Fibroblast of the conjunctiva (primary cell): ENCODE measurements at regions not wholly inside any gene's neighbourhood (a gene's known extent, or its start where the extent isn't known, plus 50 kb on each side); places are given as distances from the start of the nearest gene placed in this dataset.

Experiments
- DNase-seq: peaks from one replicate; pipeline ENCODE4 v3.0.0-alpha.2; 2010; ENCODE audit warnings: low read depth

DNA sequence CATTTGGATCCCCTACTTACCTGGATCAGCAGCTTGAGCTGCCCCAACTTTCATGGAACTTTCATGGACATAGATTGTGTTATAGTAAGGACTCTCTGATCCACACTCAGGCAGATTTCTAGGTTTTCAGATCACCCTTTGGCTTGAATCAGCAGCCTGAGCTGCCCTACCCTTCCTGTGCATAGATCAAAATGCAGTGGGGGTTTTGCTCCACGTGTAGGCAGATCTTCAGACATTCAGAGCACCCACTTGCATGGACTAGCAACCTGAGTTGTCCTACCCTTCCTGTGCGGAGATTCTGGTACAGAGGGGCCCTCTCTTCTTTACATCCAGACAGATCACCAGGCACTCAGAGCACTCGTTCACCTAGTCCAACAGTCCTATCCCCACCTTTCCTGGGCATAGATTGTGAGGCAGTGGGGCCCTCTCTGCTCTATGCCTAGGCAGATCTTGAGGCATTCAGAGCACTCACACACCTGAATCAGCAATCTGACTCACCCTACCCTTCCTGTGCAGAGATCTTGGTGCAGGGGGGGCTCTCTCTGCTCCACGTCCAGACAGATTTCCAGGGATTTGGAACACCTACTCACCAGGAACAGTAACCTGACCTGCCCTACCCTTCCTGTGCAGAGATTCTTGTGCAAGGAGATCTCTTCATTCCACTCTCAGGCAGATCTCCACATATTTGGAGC, 705.2 kb upstream of the NRSN1 start:
- no peak for DNase-seq

DNA sequence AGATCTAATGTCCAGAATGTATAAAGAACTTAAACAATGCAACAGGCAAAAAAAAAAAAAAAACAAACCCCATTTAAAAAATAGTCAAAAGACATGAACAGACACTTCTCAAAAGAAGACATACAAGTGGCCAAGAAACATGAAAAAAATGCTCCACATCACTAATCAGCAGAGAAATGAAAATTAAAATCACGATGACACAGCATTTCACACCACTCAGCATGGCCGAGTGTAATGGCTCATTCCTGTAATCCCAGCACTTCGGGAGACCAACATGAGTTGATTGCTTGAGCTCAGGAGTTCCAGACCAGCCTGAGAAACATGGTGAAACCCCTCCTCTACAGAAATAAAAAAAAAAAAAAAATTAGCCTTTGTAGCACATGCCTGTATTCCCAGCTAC, 701.4 kb upstream of the NRSN1 start:
- DNase-seq: no peak

DNA sequence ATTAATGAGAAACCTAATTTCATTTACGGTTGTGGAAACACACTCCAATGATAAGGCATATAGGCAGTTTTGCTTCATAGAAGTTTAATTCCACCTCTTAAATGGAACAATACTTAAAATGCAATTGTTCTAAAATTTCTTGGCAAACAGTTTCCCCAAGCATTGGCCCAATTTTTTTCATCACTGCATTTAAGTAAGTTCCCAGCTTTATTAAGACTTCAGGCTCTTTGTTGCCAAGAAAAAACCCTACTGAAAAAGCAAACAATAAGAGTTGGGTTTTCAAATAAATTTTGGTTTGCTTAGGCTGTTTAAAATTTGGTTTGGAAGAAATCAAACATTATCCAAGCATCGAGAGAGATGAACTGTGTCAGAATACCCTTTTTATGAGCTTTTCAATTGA, 690.9 kb upstream of the NRSN1 start:
- DNase-seq: no peak

DNA sequence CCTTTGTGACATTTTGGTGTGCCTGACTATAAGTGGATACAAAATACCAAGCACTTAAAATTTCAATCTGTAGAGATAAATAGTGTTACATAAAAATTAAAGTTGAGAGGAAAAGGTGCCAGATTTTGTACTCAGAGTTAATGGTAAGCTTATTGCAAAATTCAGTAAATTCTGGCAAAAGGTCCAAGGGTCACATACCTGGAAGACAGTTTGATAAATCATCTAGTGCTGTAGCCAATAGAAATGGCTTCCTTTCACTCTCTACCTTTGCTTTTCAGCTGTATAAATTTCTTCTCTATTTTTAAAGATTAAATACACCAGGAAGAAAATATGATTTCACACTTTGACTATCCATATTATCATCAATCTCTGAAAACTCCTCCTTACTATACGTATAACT, 690.2 kb upstream of the NRSN1 start:
- no peak for DNase-seq

DNA sequence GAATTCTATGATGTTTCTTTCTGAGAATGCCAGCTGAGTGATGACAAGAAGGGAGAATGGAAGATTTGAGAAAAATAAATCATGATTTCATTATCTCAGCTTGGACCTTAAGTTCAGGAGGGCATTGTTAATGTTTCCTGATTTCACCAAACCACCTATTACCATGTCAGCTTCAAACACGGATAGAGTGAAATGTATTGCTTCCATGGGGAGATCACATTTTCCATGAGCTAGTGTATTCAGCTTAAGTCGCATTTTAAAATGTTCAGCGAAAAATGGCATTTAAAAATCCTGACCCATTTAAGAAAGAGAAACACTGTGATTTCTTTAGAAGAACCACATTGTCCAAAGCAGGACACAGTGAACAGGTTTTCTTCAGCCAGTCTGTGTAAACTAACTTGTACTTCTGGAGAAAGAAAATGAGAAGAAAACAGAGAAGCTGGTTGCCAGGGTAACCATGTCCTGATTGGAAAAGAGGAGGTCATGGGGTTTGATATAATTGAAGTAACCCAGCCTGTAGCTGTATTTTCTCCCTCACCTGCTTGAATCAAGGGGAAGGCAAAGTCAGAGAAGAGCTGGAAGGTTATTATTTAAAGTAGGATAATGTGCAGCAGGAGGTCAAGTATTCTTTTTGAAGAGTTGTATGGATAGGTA, 684.1 kb upstream of the NRSN1 start:
- DNase-seq: no peak

DNA sequence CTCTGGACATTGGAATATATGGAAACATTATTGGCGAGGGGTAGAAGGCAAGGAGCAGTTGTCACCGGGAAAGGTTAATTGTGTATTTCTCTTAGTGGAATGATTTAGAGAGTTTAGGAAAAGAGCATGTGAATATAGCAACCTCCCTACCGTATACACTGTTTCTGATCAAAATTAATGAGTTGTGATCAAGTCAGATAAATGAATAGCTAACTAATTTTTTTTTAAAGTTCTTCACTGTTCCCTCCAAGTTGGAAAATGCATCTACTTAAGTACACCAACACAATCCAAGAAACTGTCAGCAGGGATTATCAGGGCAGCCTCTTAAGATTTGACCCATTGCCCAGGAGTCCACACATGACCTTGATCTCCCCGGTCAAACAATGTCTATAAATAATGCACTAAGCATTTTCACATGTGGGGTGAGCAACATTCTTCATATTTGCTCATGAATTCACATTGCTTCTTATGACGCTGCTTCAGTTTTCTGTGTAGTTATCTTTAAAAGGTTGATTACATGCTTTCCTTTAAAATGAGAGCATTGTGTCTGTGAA, 680.8 kb upstream of the NRSN1 start:
- peak; percentile 70 for DNase-seq

DNA sequence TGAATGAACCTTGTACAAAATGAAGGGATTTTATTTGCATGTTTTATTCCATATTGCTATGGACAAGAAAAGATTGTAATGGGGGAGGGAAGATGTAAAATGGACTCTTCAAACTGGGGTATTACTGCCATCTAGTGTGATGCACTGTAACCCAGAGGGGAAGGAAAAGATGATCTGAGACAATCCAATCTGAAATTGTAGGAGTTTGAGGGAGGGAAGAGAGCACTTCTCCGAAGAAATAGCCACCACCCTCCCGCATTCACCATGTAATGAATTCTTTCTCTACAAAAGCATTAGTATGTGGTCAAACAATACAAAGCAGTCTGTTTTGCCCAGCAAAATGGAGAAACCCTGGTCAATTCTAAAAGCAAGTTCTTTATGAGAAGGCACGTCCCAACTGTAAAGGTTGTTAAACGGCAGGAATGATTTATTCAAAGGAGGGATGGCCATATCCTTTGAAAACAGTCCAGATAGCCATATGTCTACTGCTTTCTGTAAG, 679.5 kb upstream of the NRSN1 start:
- DNase-seq: peak; percentile 28

DNA sequence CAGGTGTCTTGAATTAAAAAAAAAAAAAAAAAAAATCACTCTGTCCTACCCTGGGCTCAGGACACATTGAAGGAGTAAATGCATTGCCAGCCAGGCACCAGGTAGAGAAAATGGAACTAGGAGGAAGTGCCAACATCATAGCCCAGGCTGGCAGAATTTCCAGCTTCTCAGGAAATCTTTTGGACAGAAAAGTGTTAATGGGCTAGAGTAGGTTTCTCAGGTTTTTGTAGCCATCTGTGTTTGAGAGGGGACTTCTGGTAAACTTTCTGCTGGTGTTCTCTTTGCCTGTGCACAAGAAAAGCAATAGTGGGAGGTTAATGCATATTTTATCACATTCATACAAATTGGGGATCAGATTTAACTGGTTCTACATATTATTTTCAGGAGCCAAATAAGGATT, 678.3 kb upstream of the NRSN1 start:
- DNase-seq: no peak

DNA sequence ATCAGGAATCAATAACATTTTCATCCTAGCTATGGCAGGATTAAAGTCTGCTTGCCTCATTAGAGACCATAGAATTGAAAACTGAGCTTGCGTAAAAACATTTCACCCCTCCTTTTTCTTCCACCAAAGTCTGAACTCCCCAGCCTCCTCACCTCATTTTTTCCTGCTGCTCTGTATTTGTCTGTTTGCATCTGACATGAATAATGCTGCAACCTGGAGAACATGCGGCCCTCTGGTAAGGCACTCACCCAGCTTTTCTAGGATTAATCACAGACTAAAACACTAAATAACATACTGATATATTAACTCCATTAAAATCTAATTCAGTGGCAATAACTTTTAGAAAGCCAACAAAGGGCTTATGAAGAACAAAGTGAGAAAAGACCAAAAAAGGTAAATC, 677.7 kb upstream of the NRSN1 start:
- no peak for DNase-seq

DNA sequence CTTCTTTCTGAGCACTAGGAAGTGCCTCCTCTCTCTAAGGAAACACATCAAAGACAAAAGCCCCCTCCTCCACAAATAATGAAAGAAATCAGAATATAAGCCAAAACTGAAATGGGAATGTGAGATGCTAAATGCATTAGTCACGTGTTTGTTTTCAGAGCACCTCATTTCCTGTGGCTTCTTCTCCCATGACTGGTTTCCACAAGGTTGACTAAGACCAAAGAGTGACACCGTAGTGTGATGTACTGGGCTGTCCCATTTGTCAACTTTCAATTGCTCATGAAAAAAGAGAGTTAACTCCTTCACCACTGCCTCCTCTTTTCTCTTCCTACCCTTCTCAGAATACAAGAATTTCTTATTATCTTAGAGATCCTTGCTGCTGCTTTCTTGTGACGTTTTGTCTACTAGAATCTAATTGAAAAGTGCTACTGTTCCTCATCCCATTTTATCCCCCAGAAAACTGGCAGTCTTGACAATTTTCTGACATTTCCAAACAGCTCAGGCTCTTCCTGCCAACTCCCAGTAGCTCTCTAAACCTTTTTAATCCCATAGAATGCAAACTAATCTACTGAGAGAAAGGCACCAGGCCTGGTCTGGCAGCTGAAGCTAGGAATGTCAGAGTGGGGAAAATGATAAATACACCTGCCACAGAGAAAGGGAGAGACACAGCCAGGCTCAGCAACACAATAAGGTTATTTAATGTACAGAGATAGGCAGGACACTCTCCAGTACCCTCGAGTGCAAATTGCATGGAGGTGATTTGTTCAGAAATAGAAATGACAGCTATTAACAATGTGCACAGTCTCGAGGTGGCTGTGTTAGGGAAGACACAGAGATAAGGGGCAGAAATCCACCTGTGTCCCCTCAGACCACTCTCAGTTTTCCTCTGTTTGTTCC, 671.7 kb upstream of the NRSN1 start:
- DNase-seq: no peak

DNA sequence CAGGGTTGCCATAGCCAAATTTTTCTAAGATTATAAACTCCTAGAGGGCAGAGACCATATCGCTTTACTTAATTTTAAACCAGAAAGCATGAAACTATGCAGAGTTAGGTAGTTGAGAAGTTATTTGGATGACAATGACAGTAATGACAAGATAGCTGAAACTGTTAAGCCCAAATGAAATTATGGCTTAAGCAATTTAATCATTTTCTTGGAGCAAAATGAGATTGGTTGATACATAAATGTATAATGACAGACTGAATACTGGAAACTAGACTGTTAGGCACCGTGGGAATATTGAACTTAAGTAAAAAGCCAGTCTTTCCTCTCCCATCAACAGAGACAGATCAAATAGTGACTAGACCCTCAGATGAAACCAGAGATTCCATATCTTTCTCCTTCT, 670.3 kb upstream of the NRSN1 start:
- DNase-seq: no peak

DNA sequence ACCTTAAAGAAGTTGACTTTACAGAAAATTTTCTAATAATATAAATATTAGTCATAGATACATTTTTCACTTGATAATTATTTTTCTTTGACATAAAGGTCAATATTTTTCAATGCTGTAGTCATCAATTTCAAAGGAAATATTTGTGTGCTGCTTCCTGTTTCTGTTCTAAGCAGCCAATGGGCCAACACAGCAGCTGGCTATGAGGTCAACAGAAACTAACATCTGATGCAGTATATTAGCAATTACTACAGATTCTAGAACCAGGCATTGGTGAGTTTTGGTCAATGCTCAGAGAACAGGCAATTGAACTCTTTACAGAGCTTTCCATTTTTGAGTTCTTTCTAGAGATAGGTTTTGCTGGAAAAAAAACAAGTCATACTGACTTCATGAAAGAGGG, 669.6 kb upstream of the NRSN1 start:
- DNase-seq: no peak

DNA sequence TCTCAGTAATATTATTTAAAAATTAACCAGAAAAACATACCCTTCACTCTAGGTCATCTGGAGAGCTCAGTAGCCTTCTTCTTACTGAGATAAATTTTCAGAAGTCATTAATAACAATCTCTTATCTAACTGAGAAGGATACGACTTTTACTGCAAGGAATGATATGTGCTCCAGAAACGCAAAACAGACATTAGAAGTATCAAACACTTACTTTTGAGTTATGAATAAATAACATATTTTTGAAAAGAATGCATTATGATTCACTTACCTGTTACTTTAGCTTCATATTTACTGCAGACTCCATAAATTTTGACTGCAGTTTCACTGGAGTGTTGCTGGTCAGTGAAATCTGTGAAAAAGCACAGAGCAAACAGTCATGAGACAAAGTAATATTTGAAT, 668.7 kb upstream of the NRSN1 start:
- no peak for DNase-seq

DNA sequence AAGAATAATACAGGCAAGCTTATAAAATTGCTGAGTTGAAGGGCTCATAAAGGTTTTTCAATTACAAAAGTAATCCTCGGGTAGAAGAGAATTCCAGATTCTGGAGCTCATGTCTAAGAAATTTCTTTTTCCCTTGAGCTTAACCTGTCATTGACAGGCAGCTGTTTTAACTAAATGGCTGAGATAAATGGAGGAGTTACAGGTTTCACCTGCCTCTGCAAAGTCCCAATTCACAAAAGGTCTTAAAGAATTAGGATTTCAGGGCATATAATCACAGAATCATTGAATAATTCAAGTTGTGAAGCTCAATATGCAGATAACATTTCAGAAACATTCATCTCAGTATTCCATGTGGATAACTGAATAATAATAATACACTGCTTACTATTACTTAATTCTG, 660.1 kb upstream of the NRSN1 start:
- no peak for DNase-seq

DNA sequence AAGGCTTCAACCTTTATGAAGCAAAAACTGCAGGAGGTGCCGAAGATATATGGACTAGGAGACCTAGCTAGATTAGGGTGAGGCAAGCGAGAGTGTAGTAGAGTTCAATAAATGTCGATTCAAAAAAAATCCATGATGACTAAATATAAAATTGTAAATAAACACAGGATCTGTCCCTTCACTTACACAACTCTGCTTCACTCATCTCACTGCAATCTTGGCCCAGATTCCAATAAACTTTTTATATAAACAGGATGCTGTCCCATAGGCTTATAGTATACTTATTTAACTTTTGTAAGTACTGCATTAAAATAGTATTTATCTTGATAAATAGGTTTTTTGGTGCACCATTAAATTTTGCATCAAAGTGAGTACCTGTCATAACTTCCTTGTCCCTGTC, 648.4 kb upstream of the NRSN1 start:
- no peak for DNase-seq

DNA sequence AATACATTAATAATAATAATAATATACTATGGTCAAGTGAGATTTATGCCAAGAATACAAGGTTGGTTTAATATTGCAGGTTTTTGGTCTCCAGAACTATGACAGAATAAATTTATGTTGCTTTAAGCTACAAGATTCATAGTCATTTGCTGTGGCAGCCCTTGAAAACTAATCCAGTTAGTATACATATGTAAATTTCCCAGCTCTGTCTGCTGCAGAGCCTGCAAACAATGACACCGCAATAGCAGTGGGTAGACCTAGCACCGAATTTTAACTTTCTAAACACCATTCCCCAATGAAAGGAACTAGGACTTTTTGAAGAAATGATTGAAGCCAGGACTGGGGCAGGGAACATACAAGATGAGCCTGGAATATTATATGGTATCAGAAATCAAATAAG, 647.7 kb upstream of the NRSN1 start:
- DNase-seq: no peak

DNA sequence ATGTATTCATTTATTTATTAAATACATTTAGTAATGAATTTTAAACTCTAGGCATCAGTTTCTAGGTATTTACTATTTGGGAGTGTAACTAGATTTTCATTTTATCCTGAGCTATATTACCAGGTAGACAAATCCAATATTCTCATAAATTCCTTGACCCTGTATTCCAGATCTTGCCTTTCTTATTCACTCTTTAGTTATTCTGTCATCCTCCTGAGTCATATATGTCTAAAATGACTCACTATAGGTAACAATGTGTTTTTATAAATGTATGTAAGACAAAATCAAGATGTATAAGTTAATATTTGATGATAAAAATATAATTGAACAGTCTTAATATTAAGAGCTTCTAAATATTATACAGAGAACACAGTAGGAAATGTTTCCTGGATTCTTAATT, 642.1 kb upstream of the NRSN1 start:
- DNase-seq: no peak

DNA sequence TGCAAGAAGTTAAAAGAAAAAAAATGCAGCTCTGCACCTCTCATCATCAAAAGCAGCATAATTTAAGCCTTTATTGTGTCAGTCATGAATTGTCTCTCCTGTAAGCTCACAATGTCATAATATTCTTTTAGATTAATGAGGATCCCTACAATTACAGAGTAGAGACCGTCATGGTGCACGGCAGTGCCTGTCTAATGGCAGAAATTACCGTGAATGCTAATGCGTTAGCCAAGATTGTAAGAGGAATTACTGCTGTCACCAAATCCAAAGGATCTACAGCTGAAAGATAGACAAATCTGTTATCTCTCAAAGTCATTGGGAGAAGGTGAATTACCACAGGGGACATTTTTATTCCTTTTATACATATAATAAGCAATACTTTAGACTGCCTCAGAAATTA, 631.6 kb upstream of the NRSN1 start:
- no peak for DNase-seq

DNA sequence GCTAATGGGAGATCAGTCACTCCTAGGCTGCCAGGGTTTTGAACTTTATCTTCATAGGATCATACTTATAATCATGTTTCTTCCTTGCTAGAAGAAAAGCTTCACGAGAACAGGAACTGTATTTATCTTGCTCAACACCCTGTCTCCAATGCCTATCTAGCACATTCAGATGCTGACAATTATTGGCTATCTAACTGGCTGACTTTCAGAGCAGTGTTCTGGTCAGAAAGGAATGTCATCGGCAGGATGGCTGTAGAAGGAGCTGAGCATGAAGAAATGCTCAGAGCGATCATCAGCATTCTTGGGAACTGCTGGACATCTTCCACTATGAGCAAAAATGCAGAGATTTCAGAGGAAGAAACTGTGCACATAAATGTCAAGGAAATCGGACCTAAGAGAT, 628.0 kb upstream of the NRSN1 start:
- no peak for DNase-seq

DNA sequence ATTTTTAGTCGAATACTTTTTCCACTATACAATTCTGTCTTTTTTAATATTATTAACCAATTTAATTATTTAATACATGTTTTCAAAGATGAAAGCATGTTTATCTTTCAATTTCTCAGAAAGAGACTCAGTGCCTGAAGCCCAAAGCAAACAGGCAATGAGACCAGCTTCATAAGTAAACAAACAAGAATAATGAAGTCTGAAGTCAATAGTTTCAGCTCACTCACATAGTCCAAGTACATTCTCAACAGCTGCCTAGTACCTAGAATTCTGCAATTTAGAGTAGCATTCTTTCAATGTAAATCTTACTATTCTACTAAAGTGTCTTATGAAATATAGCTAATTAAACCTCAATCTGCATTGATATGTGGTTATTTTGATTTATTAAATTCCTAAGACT, 626.5 kb upstream of the NRSN1 start:
- no peak for DNase-seq

DNA sequence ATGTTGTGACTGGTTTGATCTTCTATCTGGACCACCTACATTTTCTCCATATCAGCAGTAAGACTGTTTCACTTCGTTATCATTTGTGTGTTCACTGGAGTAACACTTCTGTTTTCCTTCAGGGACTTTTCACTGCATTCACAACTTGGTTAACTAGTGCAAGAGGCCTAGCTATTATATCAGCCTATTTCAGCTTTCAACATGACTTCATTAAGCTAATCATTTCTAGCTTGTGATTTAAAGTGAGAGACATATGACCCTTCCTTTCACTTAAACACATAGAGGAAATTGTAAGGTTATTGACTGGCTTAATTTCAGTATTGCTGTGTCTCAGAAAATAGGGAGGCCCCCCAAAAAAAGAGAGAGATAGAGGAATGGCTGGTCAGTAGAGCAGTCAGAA, 622.8 kb upstream of the NRSN1 start:
- DNase-seq: no peak

DNA sequence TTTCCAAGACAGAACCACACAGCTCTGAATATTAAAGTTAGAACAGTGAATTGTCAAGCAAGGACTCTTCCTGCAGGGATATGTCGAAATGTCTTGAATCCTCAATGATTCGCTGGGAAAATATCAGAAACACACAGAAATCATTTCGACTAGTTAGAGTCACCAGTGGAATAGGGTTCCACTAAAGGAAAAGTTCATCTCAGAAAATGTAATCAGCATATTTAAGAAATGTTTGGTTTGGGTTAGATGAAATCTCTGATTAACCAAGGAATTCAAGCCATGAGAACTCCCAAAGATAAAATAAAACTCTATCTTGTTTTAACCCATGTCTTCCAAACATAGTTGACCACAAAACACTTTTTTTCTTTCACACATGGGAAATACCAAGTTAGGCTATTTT, 621.0 kb upstream of the NRSN1 start:
- DNase-seq: no peak
